NCI-H2107 treated with DMSO at 0.1 percent for 48 hours (cell line): ENCODE measurements at regions not wholly inside any gene's neighbourhood (a gene's known extent, or its start where the extent isn't known, plus 50 kb on each side); places are given as distances from the start of the nearest gene placed in this dataset.

ENCODE experiments used
- DNase-seq: peaks from one replicate; lab custom pipeline; 2025; ENCODE audit not compliant: unreplicated experiment; lab: John Stamatoyannopoulos, UW

- DNase-seq = no peak
Observed at GRCh38 chr10:121168545-121169216, 317.5 kb downstream of the WDR11 start.

- DNase-seq = no peak
Observed at GRCh38 chr10:121169406-121169805, 318.2 kb downstream of the WDR11 start.

DNA sequence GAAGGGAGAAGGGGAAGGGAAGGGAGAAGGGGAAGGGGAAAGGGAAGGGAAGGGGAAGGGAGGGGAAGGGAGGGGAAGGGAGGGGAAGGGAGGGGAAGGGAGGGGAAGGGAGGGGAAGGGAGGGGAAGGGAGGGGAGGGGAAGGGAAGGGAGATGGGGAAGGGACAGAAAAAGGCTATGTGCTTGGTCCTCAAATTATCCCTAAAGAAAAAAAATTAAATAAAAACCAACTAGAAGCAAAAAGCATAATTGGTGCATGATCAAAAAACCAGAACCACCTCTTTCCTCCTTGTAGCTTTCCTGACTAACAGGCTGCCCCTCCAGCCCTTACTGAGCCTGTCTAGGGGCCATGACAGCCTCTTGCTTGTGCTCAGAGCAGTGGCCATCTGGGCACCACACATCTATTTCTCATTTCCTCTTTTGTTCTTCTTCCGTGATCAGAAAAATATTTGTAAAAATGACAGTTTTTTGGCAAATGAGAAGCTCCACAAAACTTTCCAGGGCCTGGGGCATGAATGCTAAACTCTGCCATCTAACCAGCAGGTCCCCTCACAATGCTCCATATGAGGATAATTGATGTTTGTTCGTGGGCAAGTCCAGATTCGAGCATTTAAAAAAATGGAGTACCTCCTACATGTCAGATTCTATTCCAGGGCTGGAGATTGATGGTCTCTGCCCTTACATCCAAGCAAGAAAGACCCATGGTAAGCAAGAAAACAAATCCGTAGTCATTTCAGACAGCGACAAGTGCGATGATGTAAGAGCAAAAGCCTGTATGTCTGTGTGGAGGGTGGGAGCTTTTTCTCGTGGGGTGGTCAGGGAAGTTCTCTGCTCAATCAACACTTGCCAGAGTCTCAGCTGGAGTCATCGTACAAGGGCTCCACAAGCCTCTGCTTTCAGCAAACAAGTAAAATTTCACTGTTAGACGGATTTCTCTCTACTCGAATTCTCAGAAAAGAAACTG is 320.9 kb downstream of the WDR11 start:
- no peak for DNase-seq

DNA sequence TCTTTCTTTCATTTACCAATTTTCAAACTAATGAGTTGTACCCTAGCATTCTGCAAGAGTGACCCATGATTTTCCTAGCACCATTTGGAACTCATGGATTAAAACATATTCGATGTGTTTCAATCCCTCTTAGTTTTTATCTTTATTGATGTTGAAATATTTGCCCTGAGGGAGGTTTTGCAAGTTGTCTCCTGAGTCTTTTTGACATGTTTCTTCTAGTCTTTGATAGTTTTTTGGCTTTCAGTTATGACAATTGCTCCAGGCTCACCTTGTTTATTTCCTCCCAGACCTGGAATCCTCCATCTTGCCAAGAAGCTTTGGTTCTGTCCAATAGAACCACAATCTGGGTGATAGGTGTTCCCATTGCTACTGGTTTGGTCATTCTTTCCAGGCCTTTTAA is 327.8 kb downstream of the WDR11 start:
- no peak for DNase-seq

DNA sequence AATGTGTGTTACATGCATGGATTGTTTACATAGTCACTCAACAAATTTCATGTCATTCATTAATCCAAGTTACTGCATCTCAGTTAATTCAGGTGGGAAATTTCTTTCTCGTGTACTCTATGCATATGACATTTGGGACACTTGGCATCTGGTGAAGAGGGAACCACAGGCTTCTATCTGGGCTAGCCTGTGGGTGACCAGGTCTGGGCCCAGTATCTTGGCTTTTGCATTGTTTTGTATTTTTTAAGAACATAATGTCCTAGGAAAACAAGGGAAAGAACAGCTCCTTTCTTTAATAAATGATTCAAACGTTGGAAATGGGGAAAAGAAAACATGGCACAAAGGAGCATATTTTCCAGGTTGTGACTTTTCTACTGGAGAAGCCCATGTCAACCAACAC is 331.1 kb downstream of the WDR11 start:
- no peak for DNase-seq

DNA sequence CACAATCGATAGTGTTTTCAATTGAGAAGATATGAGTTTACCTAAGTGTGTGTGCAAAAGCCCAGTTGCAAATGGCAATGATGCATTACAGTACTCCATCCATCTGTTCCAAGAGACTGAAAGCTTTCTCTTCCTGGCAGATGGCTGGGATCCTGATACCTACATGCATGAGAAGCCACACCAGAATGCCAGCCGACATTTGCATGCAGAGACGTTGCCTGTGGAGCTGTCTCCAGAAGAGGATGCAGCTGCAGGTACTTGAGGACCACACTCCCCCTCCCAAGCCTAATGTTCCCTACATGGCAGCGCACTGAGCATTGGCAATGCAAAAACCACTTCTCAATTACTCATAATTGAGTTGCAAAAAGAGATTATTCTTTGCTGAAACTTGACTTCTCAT is 332.1 kb downstream of the WDR11 start:
- DNase-seq = peak; percentile 13

DNA sequence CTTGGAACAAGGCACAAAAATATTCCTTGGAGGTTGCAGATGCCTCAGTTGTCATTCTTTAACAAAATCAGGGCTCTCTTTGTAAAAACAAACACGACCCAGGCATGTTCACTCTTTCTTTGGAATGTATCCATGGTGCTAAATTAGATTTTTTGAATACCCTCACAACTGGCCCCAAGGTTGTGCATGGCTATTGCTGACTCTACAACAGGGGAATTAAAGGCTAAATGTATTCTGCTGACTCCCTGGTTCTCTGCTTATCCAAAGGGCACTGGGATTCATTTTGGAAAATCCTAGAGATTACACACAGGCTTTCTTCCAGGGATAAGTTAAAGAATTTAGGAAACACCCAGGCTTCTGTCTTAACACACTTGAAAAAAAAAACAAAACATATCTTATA is 332.5 kb downstream of the WDR11 start:
- DNase-seq = no peak

GRCh38 chr10:121185816-121186455 is 334.8 kb downstream of the WDR11 start:
- no peak for DNase-seq

GRCh38 chr10:121187391-121187790 is 336.2 kb downstream of the WDR11 start:
- no peak for DNase-seq

DNA sequence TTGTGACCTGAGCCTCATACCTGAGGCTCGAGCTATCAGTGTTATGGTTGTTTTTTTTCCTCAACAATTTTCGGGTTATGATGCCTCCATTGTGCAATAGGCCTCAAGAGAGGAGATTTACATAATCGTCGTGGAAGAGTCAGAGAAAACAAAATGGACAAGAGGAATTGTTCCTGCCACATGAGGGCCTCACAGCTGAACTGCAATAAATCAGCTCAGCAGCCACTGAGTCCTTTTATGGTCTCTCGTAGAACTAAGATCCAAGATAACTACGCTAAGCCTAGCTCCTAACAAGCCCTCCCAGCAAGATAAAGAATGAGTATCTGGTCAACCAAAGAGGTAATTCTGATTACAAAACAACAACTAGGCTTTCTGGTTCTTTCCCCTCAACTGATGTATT is 336.8 kb downstream of the WDR11 start:
- DNase-seq = no peak

DNA sequence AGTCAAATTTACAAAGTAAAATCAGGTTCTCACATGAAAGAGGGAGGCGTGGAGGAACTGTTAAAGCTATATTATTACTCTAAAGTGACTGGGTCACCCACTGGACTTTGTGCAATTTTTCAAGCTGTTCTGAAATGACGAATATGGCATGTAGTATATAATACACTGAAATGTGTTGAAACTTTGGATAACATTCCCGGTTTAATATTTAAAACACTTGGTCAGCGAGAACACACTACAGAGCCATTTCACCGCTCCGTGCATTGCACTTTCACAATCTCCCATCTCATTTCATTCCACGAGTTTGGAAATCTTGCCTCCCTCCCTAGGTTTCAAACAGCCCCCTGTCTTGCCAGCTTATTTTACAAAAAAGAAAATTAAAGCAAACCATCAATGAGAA is 337.9 kb downstream of the WDR11 start:
- no peak for DNase-seq

DNA sequence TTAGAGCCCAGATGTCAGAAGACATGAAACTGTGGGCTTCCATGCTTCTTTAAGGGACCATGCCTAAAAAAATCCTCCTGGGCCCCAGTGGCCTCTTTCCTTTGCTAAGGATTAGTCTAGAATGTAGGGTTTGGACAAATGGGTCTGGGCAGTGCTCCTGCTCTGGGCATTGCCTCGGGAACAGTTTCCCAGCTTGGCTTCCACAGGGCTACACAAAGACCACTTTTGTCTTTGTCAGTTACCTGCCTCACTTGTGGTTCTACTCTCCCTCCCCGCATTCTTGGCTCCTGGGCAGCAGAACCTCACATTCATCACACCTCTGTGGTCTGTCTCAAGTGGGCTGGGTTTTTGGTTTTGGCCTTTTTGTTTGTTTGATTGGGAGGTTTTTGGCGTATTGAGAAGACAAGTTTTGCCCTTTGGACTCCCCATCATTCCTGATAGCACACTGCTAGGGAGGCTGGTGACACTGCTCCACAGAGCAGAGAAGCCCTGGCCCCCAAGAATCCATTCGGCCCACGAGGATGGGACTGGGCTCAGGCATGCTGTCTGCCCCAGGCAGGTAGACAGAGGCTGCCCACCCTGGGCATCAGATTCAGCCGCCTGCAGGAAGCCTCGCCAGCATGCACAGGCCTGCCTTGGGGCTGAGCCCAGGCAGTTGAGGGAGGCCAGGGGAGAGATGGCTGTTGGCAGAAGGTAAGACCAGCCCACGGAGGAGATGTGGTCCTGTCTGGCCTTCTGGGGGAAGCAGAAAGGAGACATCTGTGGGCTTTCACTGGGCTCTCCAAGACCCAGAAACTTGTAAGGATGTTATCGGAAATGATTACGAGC is 343.7 kb downstream of the WDR11 start:
- DNase-seq = no peak

GRCh38 chr10:121195524-121195910 is 344.4 kb downstream of the WDR11 start:
- no peak for DNase-seq

DNA sequence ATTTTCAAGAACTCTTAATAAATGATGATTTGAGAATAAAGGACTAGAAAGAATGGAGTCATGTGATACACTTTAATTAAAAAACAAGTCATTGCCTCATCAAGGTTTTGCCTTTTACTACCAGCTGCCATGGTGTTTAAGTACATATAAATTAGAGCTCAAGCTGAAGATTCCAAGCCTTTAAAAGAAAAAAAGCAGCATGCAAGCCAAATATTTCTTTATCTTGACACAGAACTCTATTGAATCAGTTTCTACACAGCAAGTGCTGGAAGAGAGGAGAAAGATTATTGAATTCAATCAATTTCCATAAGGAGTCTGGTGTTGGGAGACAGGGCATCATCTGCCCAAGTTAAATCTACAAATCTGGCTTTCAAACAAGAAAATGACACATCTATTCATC is 347.9 kb downstream of the WDR11 start:
- no peak for DNase-seq

DNA sequence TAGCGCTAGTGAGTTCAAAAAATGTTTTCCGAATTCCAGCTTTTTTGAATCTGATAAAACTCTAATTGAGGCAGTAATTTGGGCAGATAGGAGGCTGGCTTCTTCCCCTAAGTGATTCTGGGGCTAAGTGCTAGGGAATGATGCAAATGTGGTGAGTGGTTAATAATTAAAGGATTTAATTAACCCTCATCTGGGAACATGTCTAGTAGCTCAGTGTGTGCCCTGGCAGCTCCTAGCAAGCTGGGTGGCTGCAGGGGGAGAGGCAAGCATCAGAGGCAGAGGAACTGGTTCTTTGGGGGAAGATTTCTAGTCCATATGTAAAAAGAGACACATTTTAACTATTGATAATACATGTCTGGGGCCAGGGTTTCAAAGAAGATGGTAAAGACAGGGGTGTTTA is 354.5 kb downstream of the WDR11 start:
- no peak for DNase-seq

GRCh38 chr10:121211446-121211845 is 360.3 kb downstream of the WDR11 start:
- DNase-seq = no peak

GRCh38 chr10:121213437-121213836 is 362.3 kb downstream of the WDR11 start:
- no peak for DNase-seq

- no peak for DNase-seq
Observed at GRCh38 chr10:121216295-121216694, 365.1 kb downstream of the WDR11 start.

DNA sequence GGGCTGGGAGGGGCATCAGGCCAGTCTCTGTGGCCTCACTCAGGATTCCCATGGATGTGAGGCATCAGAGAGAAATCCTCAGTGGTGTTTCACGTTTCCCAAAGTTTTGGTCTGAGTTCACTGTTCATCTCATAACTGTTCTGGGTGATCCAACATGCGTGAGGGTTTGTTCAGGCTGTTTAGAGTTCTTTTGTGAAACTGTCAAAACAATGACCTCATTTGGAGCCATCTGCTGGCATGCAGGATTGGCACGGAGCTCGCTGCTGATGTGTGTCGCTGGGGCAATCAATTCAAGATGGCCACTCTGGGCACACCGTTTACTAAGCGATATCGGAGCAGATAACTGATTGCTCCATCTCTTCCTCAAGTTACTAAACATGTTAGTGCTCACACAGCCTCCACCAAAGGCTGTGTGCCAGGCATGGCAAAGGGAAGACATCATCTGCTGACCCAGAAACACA is 365.6 kb downstream of the WDR11 start:
- DNase-seq = no peak

DNA sequence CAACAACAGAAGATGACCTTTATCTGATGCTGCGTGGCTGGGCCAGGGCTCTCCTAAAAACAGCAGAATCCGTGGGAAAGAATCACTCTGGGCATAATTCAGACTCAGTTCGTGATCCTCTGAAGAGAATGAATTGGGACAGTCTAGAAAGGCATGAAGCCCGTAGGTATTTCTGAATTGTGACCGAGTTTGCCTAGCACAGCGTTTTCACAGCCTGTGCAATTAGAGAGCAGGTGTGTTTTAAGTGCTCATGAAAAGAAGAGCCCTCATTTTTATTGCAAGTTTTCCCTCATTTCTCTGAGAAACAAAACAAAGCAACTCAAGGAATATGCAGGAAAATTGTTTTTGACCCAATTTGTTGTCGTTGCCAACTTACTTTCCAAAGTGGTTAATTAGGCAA is 366.2 kb downstream of the WDR11 start:
- no peak for DNase-seq

GRCh38 chr10:121221072-121221471 is 369.9 kb downstream of the WDR11 start:
- no peak for DNase-seq
